Ovary (tissue), 3 donors: ENCODE measurements at regions not wholly inside any gene's neighbourhood (a gene's known extent, or its start where the extent isn't known, plus 50 kb on each side); places are given as distances from the start of the nearest gene placed in this dataset.

Source experiments
- EP300 ChIP-seq: sonication (generic); formaldehyde crosslinking; IDR thresholded peaks from one replicate; pipeline ENCODE4 v1.6.1; 2017; ENCODE audit warnings: antibody characterized with exemption
- POLR2A ChIP-seq: fragments of 450-650 bp; IDR thresholded peaks from one replicate; pipeline ENCODE4 v1.6.1; 2017; ENCODE audit warnings: antibody characterized with exemption, mild to moderate bottlenecking, moderate library complexity
- TF ChIP-seq, protein P1 (sequence below), 3 donors: fragments of 450-650 bp in 2 of 3; fragments of 200-600 bp in 1 of 3; IDR thresholded peaks; one replicate each; pipeline versions ENCODE4 v1.5.1 to v1.8.0; 2016 to 2022; ENCODE audit warnings: antibody characterized with exemption in 3 of 3, mild to moderate bottlenecking in 1 of 3
- donor health status: DM: no; HTN: no; CAD: no.

DNA sequence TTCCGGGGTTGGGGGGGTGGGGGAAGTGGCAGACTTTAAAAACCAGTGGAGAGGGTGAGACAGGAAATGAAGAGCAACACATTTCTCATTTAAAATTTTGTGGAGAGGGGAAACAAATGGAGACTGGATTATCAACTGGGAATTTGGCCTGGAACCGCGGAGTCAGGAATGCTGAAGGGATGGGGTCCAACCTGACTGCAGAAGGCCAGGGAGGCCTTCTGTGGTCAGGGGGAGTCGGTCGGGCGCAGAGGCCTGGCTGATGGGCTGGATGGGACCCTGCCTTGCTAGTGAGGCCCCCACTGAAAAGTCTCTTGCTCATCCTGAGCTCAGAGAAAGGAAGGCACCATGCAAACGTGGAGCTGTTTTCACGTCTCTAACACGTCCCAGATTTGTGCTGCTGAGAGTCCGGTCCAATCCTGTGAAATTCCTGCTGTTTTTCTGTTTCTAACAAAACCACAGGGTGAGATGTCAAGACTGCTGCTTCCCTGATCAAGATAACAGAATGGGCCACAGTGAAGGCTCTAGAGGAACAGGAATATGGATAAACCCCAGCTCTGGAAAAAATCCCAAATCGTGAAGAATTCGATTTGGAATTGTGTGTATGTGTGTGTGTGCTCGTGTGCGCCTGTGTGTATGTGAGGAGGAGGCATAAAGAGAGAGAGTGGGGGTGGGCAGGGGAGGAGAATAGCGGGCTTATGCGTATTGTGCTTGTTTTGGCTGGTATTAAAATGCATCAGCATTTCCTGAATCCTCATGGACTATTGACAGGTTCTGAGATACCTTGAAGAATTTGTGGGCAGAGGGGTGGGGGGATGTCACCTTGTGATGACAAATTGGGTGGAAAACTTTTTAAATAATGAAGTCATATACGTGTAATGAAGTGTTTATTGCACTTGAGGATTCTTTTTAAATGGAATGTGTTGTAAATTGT lies 117.4 kb downstream of the NGF start:
- TF ChIP-seq, protein P1, sequence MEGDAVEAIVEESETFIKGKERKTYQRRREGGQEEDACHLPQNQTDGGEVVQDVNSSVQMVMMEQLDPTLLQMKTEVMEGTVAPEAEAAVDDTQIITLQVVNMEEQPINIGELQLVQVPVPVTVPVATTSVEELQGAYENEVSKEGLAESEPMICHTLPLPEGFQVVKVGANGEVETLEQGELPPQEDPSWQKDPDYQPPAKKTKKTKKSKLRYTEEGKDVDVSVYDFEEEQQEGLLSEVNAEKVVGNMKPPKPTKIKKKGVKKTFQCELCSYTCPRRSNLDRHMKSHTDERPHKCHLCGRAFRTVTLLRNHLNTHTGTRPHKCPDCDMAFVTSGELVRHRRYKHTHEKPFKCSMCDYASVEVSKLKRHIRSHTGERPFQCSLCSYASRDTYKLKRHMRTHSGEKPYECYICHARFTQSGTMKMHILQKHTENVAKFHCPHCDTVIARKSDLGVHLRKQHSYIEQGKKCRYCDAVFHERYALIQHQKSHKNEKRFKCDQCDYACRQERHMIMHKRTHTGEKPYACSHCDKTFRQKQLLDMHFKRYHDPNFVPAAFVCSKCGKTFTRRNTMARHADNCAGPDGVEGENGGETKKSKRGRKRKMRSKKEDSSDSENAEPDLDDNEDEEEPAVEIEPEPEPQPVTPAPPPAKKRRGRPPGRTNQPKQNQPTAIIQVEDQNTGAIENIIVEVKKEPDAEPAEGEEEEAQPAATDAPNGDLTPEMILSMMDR (IDR thresholded peaks at IDR 0.05): no peak
- no peak for TF ChIP-seq POLR2A
- TF ChIP-seq EP300: no peak
